ENCODE measurements at regions not wholly inside any gene's neighbourhood (a gene's known extent, or its start where the extent isn't known, plus 50 kb on each side); places are given as distances from the start of the nearest gene placed in this dataset.
A peak's percentile ranks its signal among the peaks of the same experiment; 100 is the strongest.

DNA sequence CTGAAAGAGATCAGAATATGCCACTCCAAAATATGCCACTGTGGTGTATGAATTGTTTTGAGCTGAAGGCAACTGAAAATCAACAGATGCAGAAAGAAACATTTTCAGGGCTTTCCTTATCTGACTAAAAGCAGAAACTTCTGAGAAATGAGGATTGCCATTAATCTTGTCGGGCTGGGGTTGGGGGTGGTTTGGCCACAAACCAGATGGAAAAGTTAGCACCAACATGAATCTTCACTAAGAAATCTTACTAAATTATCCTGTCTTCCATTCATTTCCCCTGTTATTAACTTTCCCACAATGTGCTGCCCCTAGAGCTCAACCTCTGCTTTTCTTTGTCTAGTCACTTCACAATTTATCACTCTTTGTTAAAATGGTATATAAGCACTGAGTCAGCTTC is 229.9 kb upstream of the GADL1 start:
- H4K91ac ChIP-seq (ENCODE audit: low read length), result no peak overlapping the region
- no peak overlapping the region for H2BK15ac ChIP-seq (ENCODE audit: low read depth, poor library complexity, severe bottlenecking)
- H3K79me1 ChIP-seq (replicated peaks; ENCODE audit: low read length, poor library complexity, severe bottlenecking), result no peaks in the 10 kb centered on the region
- H2BK5ac ChIP-seq (ENCODE audit: low read depth, low read length, poor library complexity, severe bottlenecking), result no peak overlapping the region
- H2BK120ac ChIP-seq (ENCODE audit: low read depth, low read length), result no peak overlapping the region
- WGBS, result 67% methylated on average over 1 of the region's 1 CpG
- H3K4me3 ChIP-seq (ENCODE audit: insufficient read depth in 1 of 2, low read depth in 1 of 2, low read length in 2 of 2), result no peak overlapping the region
- no peak overlapping the region for H2AFZ ChIP-seq (ENCODE audit: low read depth, low read length)
- H3K4me1 ChIP-seq (ENCODE audit: control insufficient read depth, insufficient read depth, low read depth, low read length), result no peaks in the 10 kb centered on the region
- H3K9me3 ChIP-seq (ENCODE audit: control insufficient read depth, low read length), result no peaks in the 10 kb centered on the region
- no peak overlapping the region for H3K4me2 ChIP-seq (ENCODE audit: low read length, poor library complexity, severe bottlenecking)
- no peaks in the 10 kb centered on the region for H3K27me3 ChIP-seq (ENCODE audit: control insufficient read depth in 1 of 2, insufficient read depth in 1 of 2, low read length in 2 of 2)
- no peak overlapping the region for H3K18ac ChIP-seq (ENCODE audit: low read depth in 1 of 2, low read length in 2 of 2)
- peak; percentile 29 for DNase-seq
- H3K36me3 ChIP-seq (ENCODE audit: control insufficient read depth in 1 of 2, insufficient read depth in 2 of 2, low read depth in 1 of 2, low read length in 2 of 2), result no peaks in the 10 kb centered on the region
- H3K14ac ChIP-seq (ENCODE audit: low read length in 2 of 2), result no peak overlapping the region
- no peak overlapping the region for H3K4ac ChIP-seq (ENCODE audit: low read depth in 1 of 2, low read length in 2 of 2)
- H2BK12ac ChIP-seq (ENCODE audit: low read length in 2 of 2), result no peak overlapping the region
- H4K8ac ChIP-seq (ENCODE audit: low read length), result no peak overlapping the region
- no peak overlapping the region for H2AK5ac ChIP-seq (ENCODE audit: low read length, severe bottlenecking)
- no peak overlapping the region for H3K27ac ChIP-seq (ENCODE audit: low read length, poor library complexity, severe bottlenecking)
- no peak overlapping the region for H3K9ac ChIP-seq (ENCODE audit: low read length)
- H3K23ac ChIP-seq (ENCODE audit: low read length in 2 of 2), result no peak overlapping the region

DNA sequence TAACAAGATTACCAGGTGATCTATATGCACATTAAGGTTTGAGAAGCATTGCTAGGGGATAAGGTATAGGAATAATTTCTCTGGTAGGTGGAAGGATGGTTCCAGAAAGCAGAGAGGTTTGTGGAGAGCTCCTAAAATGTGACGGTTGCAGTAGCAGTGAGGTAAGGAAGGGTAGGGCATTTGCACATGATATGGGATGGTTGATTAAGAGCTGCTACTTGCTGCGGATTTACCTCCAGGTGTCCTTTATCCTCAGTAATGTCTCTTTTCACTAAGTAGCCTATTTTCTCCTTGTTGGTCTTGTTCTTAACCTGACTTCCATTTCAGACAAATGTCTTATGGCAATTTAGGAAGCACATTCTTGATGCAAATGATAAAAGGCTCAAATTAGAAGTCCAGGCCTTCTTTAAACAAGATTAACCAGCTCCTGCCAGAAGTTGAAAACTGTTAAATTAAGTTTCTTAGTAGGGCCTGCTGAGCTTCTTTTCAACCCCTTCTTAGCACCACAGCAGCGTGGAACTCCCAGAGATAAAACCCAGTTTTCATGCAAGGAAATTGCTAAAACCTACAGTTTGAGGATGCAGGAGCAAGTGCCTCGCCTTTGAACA is 231.1 kb upstream of the GADL1 start:
- Histone ChIP-seq H3K27me3 (ENCODE audit: control insufficient read depth in 1 of 2, insufficient read depth in 1 of 2, low read length in 2 of 2) (no peaks in the 10 kb centered on the region), H2BK15ac (ENCODE audit: low read depth, poor library complexity, severe bottlenecking) (no peak overlapping the region), H3K36me3 (ENCODE audit: control insufficient read depth in 1 of 2, insufficient read depth in 2 of 2, low read depth in 1 of 2, low read length in 2 of 2) (no peaks in the 10 kb centered on the region), H3K18ac (ENCODE audit: low read depth in 1 of 2, low read length in 2 of 2) (no peak overlapping the region), H3K4me3 (ENCODE audit: insufficient read depth in 1 of 2, low read depth in 1 of 2, low read length in 2 of 2) (no peak overlapping the region), H2AK5ac (ENCODE audit: low read length, severe bottlenecking) (no peak overlapping the region), H4K91ac (ENCODE audit: low read length) (no peak overlapping the region), H3K27ac (ENCODE audit: low read length, poor library complexity, severe bottlenecking) (no peak overlapping the region), H3K9me3 (ENCODE audit: control insufficient read depth, low read length) (no peaks in the 10 kb centered on the region), H2BK12ac (ENCODE audit: low read length in 2 of 2) (no peak overlapping the region), H3K4me1 (ENCODE audit: control insufficient read depth, insufficient read depth, low read depth, low read length) (no peaks in the 10 kb centered on the region), H3K14ac (ENCODE audit: low read length in 2 of 2) (no peak overlapping the region), H2BK5ac (ENCODE audit: low read depth, low read length, poor library complexity, severe bottlenecking) (no peak overlapping the region), H3K4me2 (ENCODE audit: low read length, poor library complexity, severe bottlenecking) (no peak overlapping the region), H3K9ac (ENCODE audit: low read length) (no peak overlapping the region), H3K23ac (ENCODE audit: low read length in 2 of 2) (no peak overlapping the region), H3K4ac (ENCODE audit: low read depth in 1 of 2, low read length in 2 of 2) (no peak overlapping the region), H2BK120ac (ENCODE audit: low read depth, low read length) (no peak overlapping the region), H3K79me1 (replicated peaks; ENCODE audit: low read length, poor library complexity, severe bottlenecking) (no peaks in the 10 kb centered on the region), H4K8ac (ENCODE audit: low read length) (no peak overlapping the region), H2AFZ (ENCODE audit: low read depth, low read length) (no peak overlapping the region)
- DNase-seq, result no peak
- WGBS, result 71% methylated on average over 4 of the region's 4 CpGs

DNA sequence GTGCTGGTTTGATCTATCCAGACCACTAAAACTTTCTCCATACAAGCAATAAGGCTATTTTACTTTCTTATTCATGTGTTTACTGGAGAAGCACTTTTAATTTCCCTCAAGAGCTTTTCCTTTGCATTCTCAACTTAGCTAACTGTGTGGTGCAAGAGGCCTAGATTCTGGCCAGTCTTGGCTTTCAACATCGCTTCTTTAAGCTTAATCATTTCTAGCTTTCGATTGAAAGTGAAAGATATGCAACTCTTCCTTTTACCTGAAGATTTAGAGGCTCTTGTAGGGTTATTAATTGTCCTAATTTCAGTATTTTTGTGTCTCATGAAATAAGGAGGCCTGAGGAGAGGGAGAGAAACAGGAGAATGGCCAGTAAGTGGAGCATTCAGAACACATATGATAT is 234.8 kb upstream of the GADL1 start:
- Histone ChIP-seq H3K79me1 (replicated peaks; ENCODE audit: low read length, poor library complexity, severe bottlenecking) (no peaks in the 10 kb centered on the region), H3K36me3 (ENCODE audit: control insufficient read depth in 1 of 2, insufficient read depth in 2 of 2, low read depth in 1 of 2, low read length in 2 of 2) (no peaks in the 10 kb centered on the region), H3K18ac (ENCODE audit: low read depth in 1 of 2, low read length in 2 of 2) (no peak overlapping the region), H2BK15ac (ENCODE audit: low read depth, poor library complexity, severe bottlenecking) (no peak overlapping the region), H3K14ac (ENCODE audit: low read length in 2 of 2) (no peak overlapping the region), H2AFZ (ENCODE audit: low read depth, low read length) (no peak overlapping the region), H4K8ac (ENCODE audit: low read length) (no peak overlapping the region), H3K27me3 (ENCODE audit: control insufficient read depth in 1 of 2, insufficient read depth in 1 of 2, low read length in 2 of 2) (no peaks in the 10 kb centered on the region), H4K91ac (ENCODE audit: low read length) (no peak overlapping the region), H3K27ac (ENCODE audit: low read length, poor library complexity, severe bottlenecking) (no peak overlapping the region), H2BK5ac (ENCODE audit: low read depth, low read length, poor library complexity, severe bottlenecking) (no peak overlapping the region), H3K4me2 (ENCODE audit: low read length, poor library complexity, severe bottlenecking) (no peak overlapping the region), H3K4me1 (ENCODE audit: control insufficient read depth, insufficient read depth, low read depth, low read length) (no peaks in the 10 kb centered on the region), H3K9ac (ENCODE audit: low read length) (no peak overlapping the region), H3K23ac (ENCODE audit: low read length in 2 of 2) (no peak overlapping the region), H3K9me3 (ENCODE audit: control insufficient read depth, low read length) (no peaks in the 10 kb centered on the region), H2BK12ac (ENCODE audit: low read length in 2 of 2) (no peak overlapping the region), H2AK5ac (ENCODE audit: low read length, severe bottlenecking) (no peak overlapping the region), H3K4ac (ENCODE audit: low read depth in 1 of 2, low read length in 2 of 2) (no peak overlapping the region), H3K4me3 (ENCODE audit: insufficient read depth in 1 of 2, low read depth in 1 of 2, low read length in 2 of 2) (no peak overlapping the region), H2BK120ac (ENCODE audit: low read depth, low read length) (no peak overlapping the region)
- no peak for DNase-seq
- WGBS, result 87% methylated on average over 2 of the region's 2 CpGs

DNA sequence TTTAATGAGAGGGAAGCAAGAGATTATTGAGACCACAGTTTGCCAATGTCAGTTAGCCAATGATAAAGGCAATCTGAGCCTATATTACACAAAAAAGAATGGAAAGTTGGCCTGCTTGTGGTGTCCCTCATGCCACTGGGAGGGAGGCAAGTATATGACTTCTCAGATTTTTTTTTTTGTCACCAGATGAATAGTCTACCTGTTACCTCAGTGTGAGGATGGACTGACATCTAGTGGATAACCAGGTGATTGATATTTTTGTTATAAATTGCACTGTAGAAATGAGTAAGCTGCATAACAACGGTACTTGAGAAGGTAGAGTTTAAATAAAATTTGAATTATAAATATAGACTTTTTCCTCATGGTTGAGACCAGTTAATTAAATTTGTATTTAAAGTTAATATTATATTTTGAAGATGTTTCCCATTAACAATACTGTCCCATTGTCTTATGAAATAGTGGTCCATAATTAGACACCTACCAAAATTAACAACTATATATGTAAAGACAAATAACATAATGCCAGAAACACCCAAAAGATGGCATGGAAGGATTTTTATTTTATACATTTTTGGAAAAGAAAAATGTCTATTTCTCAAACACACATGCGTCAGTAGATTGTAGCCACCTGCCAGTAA is 237.8 kb upstream of the GADL1 start:
- no peak overlapping the region for H3K18ac ChIP-seq (ENCODE audit: low read depth in 1 of 2, low read length in 2 of 2)
- peak; percentile 53 for DNase-seq

More for the DNA sequence above, 237.8 kb upstream of the GADL1 start:
- Histone ChIP-seq H4K91ac (ENCODE audit: low read length) (no peak overlapping the region), H2BK15ac (ENCODE audit: low read depth, poor library complexity, severe bottlenecking) (no peak overlapping the region), H3K36me3 (ENCODE audit: control insufficient read depth in 1 of 2, insufficient read depth in 2 of 2, low read depth in 1 of 2, low read length in 2 of 2) (no peaks in the 10 kb centered on the region), H3K4me3 (ENCODE audit: insufficient read depth in 1 of 2, low read depth in 1 of 2, low read length in 2 of 2) (no peak overlapping the region), H3K23ac (ENCODE audit: low read length in 2 of 2) (no peak overlapping the region), H3K9ac (ENCODE audit: low read length) (no peak overlapping the region), H3K27me3 (ENCODE audit: control insufficient read depth in 1 of 2, insufficient read depth in 1 of 2, low read length in 2 of 2) (no peaks in the 10 kb centered on the region), H2AFZ (ENCODE audit: low read depth, low read length) (no peak overlapping the region), H3K4ac (ENCODE audit: low read depth in 1 of 2, low read length in 2 of 2) (no peak overlapping the region), H3K4me2 (ENCODE audit: low read length, poor library complexity, severe bottlenecking) (no peak overlapping the region), H3K9me3 (ENCODE audit: control insufficient read depth, low read length) (no peaks in the 10 kb centered on the region), H2BK120ac (ENCODE audit: low read depth, low read length) (no peak overlapping the region), H3K27ac (ENCODE audit: low read length, poor library complexity, severe bottlenecking) (no peak overlapping the region), H3K14ac (ENCODE audit: low read length in 2 of 2) (no peak overlapping the region), H3K4me1 (ENCODE audit: control insufficient read depth, insufficient read depth, low read depth, low read length) (no peaks in the 10 kb centered on the region), H2BK5ac (ENCODE audit: low read depth, low read length, poor library complexity, severe bottlenecking) (no peak overlapping the region), H2AK5ac (ENCODE audit: low read length, severe bottlenecking) (no peak overlapping the region), H3K79me1 (replicated peaks; ENCODE audit: low read length, poor library complexity, severe bottlenecking) (no peaks in the 10 kb centered on the region), H4K8ac (ENCODE audit: low read length) (no peak overlapping the region), H2BK12ac (ENCODE audit: low read length in 2 of 2) (no peak overlapping the region)
- WGBS, result 96% methylated on average over 1 of the region's 2 CpGs
